GM21723 (cell line): ENCODE measurements at regions not wholly inside any gene's neighbourhood (a gene's known extent, or its start where the extent isn't known, plus 50 kb on each side); places are given as distances from the start of the nearest gene placed in this dataset.
"Not testable (repeated sequence)": the region's sequence is repeated elsewhere in the genome, so short reads cannot be mapped to it uniquely, and the experiment has no call there.

Source experiments
- ATAC-seq: cut with Tn5 transposase; IDR thresholded peaks from one replicate; pipeline ENCODE4 v1.9.1; 2021; ENCODE audit warnings: mild to moderate bottlenecking, moderate library complexity; ENCODE audit not compliant: unreplicated experiment

DNA sequence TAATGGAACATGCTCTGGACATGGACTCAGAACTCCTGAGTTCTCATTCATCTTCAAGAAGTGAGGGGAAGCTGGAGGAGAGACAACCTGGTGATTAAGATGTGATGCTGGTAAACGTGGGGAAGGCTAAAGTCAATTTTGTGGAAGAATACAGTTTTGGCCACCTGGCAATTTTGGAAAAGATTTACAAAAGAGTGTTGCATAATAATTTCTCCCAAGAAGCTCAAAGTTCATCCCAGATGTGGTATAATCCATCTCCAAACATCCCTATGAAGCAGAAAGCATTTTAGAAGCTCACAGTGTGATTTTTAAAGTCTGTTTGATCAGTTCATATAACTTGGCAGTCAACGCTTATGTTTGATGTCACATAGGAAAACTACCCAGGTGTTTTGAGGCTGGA lies 208.7 kb downstream of the LMX1A start:
- no peak for ATAC-seq

DNA sequence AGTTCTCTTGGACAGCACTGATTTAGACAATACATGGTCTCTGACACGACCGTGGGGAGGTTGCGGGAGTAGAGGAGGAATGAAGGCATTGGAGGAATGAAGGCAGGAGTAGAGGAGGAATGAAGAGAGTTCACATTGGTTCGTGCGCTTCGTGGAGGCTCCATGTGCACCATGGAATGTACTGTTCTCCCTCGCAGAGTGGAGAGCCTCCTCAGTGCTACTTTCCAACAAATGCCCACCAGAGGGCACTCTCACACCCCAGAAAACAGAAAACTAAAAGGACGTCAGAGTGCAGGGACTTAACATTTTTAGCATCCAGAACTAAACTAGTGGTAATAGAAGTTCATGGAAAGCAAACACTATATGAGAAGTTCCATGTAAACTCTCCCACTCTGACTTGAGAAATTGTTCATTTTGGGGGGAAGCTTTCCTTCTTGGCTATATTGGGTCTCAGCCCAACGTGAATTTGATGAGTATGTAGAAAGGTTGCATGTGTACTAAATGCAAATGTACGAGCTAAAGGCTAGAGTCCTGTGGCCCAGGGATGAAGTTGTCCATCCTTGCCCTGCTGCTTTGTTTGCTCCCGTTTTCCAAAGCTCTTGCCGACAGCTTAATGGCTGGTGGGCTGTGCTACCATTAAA lies 211.6 kb downstream of the LMX1A start:
- peak; percentile 80 for ATAC-seq

DNA sequence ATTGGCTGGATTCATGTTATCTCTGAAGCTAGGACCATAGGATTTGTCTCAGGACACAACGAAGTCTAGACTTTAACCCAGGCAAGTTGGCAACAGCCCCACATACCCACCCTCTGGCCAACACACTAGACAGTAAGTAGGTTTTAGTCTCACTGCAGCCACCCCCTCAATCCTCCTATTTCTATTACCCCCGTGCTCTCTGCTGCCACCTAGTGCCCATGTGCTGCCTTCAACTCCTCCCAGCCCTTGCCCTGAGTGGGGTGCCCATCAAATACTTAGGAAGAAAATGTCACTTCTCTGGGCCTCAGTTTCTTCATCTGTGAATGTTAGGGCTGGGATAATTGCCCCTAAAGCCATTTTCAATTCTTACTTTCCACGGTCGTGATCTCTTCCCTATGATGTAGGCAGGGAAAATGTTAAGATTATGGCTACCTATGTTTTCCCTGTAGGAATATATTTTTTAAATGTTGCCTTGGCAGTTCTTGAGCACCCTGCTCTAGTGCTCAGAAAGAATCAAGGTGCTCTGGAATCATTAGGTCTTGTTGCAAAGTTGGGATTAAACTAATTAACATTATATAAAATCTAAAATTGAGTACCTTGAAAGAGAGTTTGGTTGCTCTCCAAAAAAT lies 213.0 kb downstream of the LMX1A start:
- ATAC-seq = peak; percentile 49

DNA sequence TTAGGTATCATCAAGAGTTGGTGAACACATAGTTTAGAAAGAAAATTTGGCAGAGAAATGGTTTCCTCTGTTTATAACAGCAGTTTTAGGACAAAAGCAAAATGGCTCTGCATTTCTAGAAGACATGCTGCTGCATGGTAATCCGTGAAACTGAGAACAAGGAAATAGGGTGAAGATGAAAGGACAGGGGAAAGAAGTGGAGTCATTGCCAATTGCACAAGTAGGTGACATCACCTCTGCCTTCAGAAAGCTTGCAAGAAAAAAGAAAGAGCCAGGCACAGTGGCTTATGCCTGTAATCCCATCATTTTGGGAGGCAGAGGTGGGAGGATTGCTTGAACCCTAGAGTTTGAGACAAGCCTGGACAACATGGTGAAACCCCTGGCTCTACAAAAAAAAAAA lies 217.6 kb downstream of the LMX1A start:
- no peak for ATAC-seq

DNA sequence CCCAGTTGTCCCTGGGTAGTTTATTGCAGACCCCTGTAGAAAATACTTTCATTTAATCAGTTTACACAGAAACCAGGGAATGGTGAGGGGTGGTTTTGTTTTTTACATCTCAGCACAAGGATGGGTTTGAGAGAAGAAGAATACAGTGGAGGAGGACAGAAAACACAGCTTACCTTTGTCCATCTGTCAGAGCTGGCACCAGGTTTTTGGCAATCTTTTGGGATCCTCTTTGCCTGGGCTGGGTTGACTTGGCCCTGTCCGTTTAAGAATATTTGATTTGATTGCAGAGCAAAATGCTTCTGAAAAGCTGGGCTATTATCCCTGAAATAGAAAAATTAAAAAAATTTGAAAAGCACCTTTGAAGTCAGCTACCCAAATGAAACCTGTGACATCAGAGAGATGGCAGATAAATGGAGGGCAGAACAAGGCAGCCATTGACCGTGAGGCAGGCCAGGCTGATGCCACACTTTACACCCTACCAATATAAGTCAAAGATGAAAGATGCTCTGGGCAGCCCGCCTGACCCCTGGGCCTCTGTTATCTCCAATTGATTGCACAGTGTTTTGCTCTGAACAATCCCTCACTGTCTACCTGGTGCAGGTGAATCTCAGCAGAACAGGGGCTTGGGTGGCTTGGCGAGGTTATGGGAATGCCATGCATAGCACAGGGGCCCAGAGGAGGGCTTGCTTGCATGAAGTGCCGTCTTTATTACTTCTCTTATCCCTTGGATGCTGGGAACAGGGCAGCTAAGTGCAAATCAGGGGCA lies 218.8 kb downstream of the LMX1A start:
- ATAC-seq = no peak

DNA sequence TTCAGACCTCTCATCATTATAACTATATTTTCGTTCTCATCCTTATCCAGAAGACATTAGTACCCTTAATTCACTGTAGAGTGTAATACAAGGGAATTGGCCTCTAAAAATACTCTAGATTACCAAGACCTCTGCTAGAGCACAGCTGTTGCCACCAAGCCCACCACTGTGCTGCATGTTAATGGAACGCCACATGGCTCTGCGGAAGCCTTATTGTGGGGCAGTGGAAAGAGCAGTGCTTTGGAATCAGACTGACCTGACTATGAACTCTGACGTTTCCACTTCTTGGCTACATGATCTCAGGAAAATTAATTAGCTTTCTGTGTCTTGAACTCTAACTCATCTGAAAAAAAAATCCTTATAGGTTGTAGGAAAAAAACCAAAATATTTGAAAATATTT lies 222.1 kb downstream of the LMX1A start:
- no peak for ATAC-seq

DNA sequence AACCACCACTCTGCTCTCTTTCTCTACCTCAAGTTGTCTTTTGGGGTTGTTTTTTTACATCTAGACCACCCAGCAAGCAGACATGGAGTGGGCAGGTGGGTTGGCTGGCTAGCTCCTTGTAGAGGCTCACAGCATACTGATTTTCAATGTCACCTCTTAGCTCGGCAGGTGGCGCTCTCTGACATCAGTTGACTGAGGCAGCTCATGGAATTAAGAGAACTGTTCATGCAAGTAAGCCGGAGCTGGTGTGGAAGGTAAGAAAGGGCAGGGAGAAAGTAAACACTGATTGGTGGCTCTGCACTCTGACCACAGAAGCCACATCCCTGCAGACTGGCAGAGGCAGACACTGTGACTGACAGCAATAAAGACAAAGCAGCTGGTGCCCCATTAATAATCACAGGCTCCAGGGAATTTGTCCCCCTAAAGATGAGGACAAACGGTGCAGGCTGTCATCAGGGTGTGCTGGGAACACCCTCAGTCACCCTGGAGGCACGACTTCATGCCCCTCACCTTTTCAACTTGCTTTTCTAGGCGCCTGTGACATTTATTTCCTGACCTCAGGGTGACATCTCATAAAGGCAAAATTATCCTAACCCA lies 226.8 kb downstream of the LMX1A start:
- ATAC-seq = peak; percentile 67

DNA sequence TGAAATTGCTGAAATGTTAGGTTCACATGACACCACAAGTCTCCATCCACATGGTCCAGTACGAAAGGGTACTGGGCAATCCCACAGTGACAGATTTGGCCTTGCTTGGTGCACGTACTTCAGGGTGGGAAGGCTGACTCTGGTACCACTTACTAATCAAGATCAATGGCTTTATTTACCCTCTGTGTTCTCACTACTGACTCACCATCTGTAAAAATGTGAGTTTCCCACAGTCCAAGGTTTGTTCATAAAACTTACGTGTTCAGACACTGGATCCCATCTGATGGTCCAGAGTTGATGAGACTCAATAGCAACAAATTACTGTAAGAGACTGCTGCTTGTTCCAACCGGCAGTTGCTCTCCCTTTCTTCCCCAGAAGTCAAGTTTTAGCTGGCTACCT lies 231.7 kb downstream of the LMX1A start:
- ATAC-seq = no peak

DNA sequence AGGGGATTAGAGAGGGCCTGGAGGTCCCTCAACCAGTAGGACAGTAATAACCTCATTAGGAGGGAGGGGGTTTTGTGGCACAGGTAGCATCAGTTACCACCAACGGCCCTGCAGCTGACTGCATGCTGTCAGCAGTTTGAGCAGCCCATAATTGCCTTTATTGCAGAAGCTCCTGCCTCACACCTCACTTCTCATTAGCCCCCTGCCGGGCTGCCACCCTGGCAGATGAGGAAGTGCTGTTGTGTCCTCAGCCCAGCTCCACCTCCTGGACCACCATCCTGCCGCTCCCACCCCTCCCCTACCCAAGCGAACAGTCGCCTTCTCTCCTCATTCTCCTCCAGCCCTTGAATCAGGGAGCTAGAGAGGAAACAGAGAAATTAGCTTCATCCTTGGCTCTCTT lies 237.4 kb downstream of the LMX1A start:
- ATAC-seq = no peak

DNA sequence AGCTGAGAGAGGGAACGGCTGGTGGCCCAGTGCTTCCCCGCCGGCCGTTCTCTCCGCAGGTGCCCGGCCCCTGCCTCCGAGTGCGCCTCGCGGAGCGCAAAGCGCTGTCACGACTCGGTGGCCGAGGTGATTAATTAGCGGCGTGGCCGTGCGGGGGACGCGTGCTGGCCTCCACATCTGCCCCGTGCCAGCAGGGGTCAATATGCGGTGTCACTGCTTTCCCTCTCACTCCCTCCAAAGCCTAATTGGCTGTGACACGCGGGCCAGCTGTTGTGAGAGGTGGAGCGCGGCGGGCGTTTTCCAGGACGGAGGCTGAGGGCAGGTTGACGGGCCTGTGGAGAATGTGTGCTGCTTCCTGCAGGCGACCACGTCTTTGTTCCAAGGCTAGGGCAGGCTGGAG lies 239.0 kb downstream of the LMX1A start:
- no peak for ATAC-seq

DNA sequence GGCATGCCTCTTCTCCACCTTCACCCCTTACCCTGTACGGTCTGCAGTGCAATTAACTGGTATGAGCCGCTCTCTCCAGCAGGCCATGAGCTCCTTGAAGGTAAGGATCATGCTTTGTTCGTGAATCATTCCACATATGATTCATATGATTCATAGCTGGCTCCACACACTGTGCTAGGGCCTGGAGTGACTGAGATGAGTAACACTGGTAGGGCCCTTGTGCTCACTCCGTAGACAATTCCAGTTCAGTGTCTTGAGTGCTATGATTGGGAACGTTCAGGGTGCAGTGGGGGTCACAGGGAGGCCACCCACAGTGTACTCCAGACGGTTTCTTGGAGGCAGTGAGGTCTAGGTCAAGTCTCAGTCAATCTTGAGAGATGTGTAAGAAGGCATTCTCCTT lies 239.8 kb downstream of the LMX1A start:
- no peak for ATAC-seq

DNA sequence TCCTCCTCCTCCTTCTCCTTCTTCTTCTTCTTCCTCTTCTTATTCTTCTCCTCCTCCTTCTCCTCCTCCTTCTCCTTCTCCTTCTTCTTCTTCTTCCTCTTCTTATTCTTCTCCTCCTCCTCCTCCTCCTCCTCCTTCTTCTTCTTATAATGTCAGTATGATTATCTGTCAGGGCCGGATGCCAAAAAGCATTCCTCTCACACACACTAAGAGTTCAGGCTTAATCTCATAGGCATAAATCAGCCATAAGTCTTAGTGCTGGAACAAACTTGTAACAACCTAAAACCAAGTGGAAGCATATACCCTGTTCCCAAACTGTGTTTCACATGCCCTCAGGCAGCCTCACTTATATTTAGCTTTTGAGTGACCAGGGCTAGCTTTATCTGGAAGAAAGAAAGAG lies 240.3 kb downstream of the LMX1A start:
- no peak for ATAC-seq

DNA sequence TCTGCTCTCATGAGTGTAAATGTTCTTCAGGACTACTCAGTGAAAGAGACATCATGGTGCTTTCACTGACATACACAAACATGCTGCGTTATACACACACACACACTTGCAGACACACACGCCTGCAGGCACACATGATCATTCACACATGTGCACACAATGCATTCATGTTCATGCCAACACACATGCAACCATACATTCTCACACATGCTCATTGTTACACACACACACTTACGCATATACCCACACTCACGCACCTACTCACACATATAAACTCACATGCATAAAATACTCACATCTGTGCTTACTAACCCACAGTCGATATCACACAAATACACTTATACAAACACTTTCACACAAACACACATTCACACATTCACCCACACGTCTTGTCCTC lies 241.6 kb downstream of the LMX1A start:
- ATAC-seq = no peak

DNA sequence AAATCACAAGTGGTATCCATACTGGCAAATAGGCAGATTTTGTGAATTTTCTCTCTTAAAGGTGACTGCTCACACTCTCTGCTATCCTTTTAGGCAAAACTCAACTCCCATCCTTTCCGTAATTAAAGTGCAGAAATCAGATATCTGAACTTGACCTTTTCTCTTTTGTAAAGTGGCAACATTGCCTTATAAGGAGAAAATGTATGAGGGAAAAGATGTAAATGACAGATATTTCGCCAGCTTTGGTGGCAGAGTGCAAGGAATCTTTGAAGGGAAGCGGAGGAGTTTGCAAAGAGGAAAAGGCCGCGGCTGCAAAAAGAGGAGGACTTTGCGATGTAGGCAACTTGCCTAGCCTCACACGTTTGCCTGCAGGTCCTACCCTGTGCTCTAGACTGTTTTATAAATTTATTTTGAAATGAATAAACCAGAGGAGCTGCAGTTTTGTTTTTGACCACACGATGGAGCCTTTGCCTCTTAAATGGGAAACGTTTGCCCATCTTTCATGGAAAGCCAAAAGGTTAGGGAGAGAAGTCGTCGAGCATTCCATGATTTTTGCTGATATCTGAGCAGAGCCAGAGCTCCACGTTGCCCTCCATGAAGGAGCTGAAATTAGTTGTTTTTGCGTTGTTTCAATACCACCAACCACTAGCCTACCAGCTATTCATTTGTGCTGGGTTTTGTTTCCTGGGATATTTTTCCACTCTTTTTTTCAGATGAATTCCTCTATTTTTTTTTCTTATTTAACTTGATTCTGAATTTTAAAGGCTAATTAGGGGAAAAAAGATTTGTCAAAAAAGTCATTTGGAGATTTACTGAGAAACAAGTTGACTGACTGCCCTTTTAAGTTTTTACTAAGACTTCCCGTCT lies 242.3 kb downstream of the LMX1A start:
- ATAC-seq = no peak

DNA sequence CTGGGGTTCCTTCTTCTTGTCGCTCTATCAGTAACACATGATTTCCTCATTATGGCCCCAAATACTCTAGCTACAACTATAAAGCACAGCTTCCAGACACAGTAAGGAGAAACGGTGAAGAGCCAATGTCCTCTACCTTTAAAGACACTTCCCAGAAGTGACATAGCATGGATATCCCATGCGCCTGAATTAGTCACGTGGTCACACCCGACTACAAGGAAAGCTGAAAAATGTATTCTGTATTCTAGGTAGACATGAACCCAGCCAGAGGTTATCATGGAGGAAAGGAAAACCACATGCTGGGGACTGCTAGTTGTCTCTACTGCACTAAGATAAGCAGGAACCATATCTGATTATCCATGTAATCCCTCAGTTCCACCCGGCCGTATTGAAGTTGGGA lies 244.3 kb downstream of the LMX1A start:
- no peak for ATAC-seq

DNA sequence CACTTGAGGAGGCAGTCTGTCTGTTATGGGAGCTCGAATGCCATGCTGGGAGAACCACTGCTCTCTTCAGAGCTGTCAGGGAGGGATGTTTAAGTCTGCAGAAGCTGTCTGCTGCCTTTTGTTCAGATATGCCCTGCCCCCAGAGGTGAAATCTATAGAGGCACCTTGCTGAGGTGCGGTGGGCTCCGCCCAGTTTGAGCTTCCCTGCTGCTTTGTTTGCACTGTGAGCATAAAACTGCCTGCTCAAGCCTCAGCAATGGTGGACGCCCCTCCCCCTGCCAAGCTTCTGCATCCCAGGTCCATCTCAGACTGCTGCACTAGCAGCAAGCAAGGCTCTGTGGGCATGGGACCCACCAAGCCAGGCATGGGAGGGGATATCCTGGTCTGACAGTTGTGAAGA lies 247.5 kb downstream of the LMX1A start:
- ATAC-seq = no peak

DNA sequence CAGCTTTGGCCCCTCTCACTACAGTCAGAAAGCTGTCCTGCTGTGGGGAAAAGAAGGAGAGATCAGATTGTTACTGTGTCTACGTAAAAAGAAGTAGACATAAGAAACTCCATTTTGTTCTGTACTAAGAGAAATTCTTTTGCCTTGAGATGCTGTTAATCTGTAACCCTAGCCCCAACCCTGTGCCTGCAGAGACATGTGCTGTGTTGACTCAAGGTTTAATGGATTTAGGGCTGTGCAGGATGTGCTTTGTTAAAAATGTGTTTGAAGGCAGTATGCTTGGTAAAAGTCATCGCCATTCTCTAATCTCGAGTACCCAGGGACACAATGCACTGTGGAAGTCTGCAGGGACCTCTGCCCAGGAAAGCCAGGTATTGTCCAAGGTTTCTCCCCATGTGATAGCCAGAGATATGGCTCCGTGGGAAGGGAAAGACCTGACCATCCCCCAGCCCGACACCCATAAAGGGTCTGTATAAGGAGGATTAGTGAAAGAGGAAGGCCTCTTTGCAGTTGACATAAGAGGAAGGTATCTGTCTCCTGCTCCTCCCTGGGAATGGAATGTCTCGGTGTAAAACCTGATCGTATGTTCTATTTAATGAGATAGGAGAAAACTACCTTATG lies 263.9 kb downstream of the LMX1A start:
- not testable (repeated sequence) for ATAC-seq

DNA sequence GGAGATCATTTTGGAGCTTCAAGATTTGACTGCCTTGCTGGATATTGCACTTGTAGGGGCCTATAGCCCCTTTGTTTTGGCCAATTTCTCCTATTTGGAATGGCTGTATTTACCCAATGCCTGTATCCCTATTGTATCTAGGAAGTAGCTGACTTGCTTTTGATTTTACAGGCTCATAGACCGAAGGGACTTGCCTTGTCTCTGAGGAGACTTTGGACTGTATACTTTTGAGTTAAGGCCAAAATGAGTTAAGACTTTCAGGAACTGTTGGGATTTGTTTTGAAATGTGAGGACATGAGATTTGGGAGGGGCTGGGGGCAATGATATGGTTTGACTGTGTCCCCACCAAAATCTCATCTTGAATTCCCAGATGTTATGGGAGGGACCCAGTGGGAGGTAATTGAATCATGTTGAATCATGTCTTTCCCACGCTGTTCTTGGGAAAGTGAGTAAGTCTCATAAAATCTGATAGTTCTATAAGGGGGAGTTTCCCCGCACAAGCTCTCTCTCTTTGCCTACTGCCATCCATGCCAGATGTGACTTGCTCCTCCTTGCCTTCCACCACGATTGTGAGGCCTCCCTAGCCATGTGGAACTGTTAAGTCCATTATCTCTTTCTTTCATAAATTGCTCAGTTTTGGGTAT lies 276.1 kb downstream of the LMX1A start:
- no peak for ATAC-seq

DNA sequence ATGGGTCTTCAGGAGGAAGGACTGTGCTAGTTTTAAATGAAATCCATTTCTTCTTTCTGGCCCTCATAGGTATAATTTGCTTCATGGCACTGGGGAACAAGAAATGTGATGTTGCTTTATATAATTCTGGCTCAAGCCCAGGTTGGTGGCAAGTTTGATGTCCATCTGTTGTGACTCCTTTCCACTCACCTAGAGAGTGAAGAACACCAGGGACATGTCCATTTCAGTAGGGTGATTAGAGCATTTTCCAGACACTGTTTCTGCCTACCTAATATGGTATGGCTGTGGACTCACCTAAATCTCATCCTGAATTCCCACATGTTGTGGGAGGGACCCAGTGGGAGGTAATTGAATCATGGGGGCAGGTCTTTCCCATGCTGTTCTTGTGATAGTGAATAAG lies 278.1 kb downstream of the LMX1A start:
- no peak for ATAC-seq

DNA sequence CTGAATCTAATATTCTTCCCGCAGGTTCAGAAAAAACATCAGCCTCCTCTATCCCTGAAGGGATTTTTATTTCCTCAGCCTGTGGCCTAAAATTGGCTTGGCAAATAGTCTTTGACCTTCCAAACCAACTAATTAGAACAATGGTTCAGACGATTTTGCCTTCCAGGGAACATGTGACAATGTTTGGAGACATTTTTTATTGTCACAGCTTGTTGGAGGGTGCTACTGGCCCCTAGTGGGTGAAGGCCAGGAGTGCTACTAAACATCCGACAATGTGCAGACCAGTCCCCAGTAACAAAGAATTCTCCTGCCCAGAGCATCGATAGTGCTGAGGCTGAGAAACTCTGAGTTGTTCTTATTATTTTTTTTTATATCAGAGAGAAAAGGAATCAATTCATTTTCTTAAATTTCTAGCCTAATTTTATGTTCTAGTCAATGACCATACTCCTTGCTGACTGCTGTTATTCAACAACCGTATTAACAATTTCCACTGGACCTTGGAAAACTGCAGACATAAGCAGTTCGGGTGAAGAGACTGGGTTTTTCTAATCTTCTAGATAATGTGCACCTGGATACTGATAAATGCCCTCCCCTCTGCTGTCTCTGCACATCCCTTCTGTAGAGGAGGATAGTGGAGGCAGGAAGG lies 280.7 kb downstream of the LMX1A start:
- no peak for ATAC-seq
